HCT116 (cell line): ENCODE measurements at regions not wholly inside any gene's neighbourhood (a gene's known extent, or its start where the extent isn't known, plus 50 kb on each side); places are given as distances from the start of the nearest gene placed in this dataset.

Experiments
- ATAC-seq: fragments of 200-7000 bp; cut with Tn5 transposase; 2 replicates; pipeline ENCODE4 v1.9.1; 2020; ENCODE audit warnings: mild to moderate bottlenecking, moderate library complexity
- BruUV-seq: library from RNA; stranded (reverse); fragments of 400-500 nt; replicated peaks from 2 replicates; lab custom pipeline; 2021; lab: Mats Ljungman, UMichigan
- CTCF ChIA-PET: fragments of 300-600 bp; sonication (Branson Sonifier 250); formaldehyde crosslinking; loops from one replicate; lab custom pipeline; 2021; ENCODE audit warnings: antibody characterized with exemption; lab: Charles Lee
- POLR2A ChIA-PET: fragments of 300-600, 350-600 bp; sonication (Branson Sonifier 250); formaldehyde crosslinking; loops from one replicate; lab custom pipeline; 2021; ENCODE audit warnings: antibody characterized with exemption; lab: Charles Lee
- RAD21 ChIA-PET, 2 experiments: fragments of 300-600 bp; sonication (Branson Sonifier 250); formaldehyde crosslinking; loops; one replicate each; lab custom pipeline; 2023; ENCODE audit warnings: low total read pairs in 2 of 2; ENCODE audit not compliant: uncharacterized antibody in 2 of 2, unreplicated experiment in 2 of 2, low non-redundant PET in 1 of 2; lab: Charles Lee
- DNase-seq: peaks from one replicate; pipeline ENCODE4 v3.0.0-alpha.2; 2010; ENCODE audit warnings: low read depth, low spot score
- H2AFZ ChIP-seq: fragments of 200-600 bp; shearing (Covaris generic), sonication (generic); 2 replicates; pipeline ENCODE4 v1.6.1; 2017; ENCODE audit warnings: low read depth, mixed run types, mixed read lengths, antibody characterized with exemption, low read length; ENCODE audit not compliant: poor library complexity, severe bottlenecking
- H3K27ac ChIP-seq: 2 replicates; pipeline ENCODE4 v1.5.1; 2012; ENCODE audit warnings: low read depth, low read length
- H3K27me3 ChIP-seq: fragments of 200-600 bp; sonication (generic); 2 replicates; pipeline ENCODE4 v1.6.1; 2016; ENCODE audit warnings: mixed run types, low read length, mixed read lengths; ENCODE audit not compliant: insufficient read depth
- H3K36me3 ChIP-seq, 2 experiments: fragments of 200-500 bp in 1 of 2; fragments of 200-600 bp in 1 of 2; sonication (Bioruptor generic) in 1 of 2; sonication (generic) in 1 of 2; 2 replicates each; pipeline versions ENCODE4 v1.5.1 to v1.6.1; 2014 to 2016; ENCODE audit warnings: low read length in 2 of 2, inconsistent platforms in 1 of 2, mixed read lengths in 1 of 2, mixed run types in 1 of 2; ENCODE audit not compliant: insufficient read depth in 2 of 2, control insufficient read depth in 1 of 2
- H3K4me1 ChIP-seq, 2 experiments: fragments of 200-600 bp in 1 of 2; sonication (generic) in 1 of 2; 2 replicates each; pipeline versions ENCODE4 v1.5.1 to v1.6.1; 2012 to 2017; ENCODE audit warnings: low read length in 2 of 2, inconsistent platforms in 1 of 2, mild to moderate bottlenecking in 1 of 2, mixed read lengths in 1 of 2, mixed run types in 1 of 2, moderate library complexity in 1 of 2; ENCODE audit not compliant: insufficient read depth in 2 of 2, control insufficient read depth in 1 of 2
- H3K4me2 ChIP-seq: fragments of 200-600 bp; sonication (generic); 2 replicates; pipeline ENCODE4 v1.6.1; 2017; ENCODE audit warnings: mixed run types, low read length, mixed read lengths
- H3K4me3 ChIP-seq, 2 experiments: fragments of 200-600 bp in 1 of 2; sonication (generic) in 1 of 2; replicated peaks in 1 of 2; 2 replicates each; pipeline ENCODE4 v1.5.1; 2011 to 2016; ENCODE audit warnings: low read length in 2 of 2, control low read depth in 1 of 2, low read depth in 1 of 2, mild to moderate bottlenecking in 1 of 2, mixed read lengths in 1 of 2, mixed run types in 1 of 2
- H3K79me2 ChIP-seq: fragments of 200-600 bp; sonication (generic); 2 replicates; pipeline ENCODE4 v1.6.1; 2017; ENCODE audit warnings: mild to moderate bottlenecking, mixed run types, low read length, moderate library complexity, mixed read lengths; ENCODE audit not compliant: insufficient read depth
- H3K9ac ChIP-seq: fragments of 200-600 bp; sonication (generic); 2 replicates; pipeline ENCODE4 v1.6.1; 2016; ENCODE audit warnings: low read length, mixed read lengths
- H3K9me2 ChIP-seq: fragments of 200-600 bp; sonication (generic), shearing (Covaris generic); 2 replicates; pipeline ENCODE4 v1.6.1; 2017; ENCODE audit warnings: mixed run types, mild to moderate bottlenecking, moderate library complexity; ENCODE audit not compliant: insufficient read depth
- H3K9me3 ChIP-seq, 2 experiments: fragments of 200-500 bp in 1 of 2; fragments of 200-600 bp in 1 of 2; sonication (Bioruptor generic) in 1 of 2; sonication (generic) in 1 of 2; 2 replicates each; pipeline ENCODE4 v1.6.1; 2014 to 2017; ENCODE audit warnings: low read length in 2 of 2, mixed read lengths in 2 of 2, inconsistent platforms in 1 of 2, low read depth in 1 of 2, mild to moderate bottlenecking in 1 of 2, mixed run types in 1 of 2, moderate library complexity in 1 of 2; ENCODE audit not compliant: control insufficient read depth in 1 of 2, insufficient read depth in 1 of 2
- H4K20me1 ChIP-seq: fragments of 200-600 bp; sonication (generic), shearing (Covaris generic); 2 replicates; pipeline ENCODE4 v1.6.1; 2017; ENCODE audit warnings: mixed run types, mild to moderate bottlenecking, moderate library complexity; ENCODE audit not compliant: insufficient read depth
- ATF3 ChIP-seq: IDR thresholded peaks from 2 replicates; pipeline ENCODE4 v1.6.1; 2012
- CBX3 ChIP-seq: IDR thresholded peaks from 2 replicates; pipeline ENCODE4 v1.6.1; 2012; ENCODE audit warnings: low read depth
- CEBPB ChIP-seq: IDR thresholded peaks from 2 replicates; pipeline ENCODE4 v1.6.1; 2012; ENCODE audit warnings: low read depth
- CTCF ChIP-seq, 3 experiments: fragments of 200-600 bp in 1 of 3; sonication (generic) in 1 of 3; IDR thresholded peaks in 2 of 3; conservative IDR thresholded peaks in 1 of 3; 2 replicates each; pipeline ENCODE4 v1.5.1; 2012 to 2017; ENCODE audit warnings: low read depth in 2 of 3, low read length in 2 of 3, antibody characterized with exemption in 1 of 3, borderline replicate concordance in 1 of 3, control low read depth in 1 of 3, mild to moderate bottlenecking in 1 of 3, mixed read lengths in 1 of 3, mixed run types in 1 of 3, moderate library complexity in 1 of 3; ENCODE audit not compliant: insufficient read depth in 1 of 3
- EGR1 ChIP-seq: IDR thresholded peaks from 2 replicates; pipeline ENCODE4 v1.6.1; 2012; ENCODE audit warnings: low read depth
- ELF1 ChIP-seq: IDR thresholded peaks from 2 replicates; pipeline ENCODE4 v1.6.1; 2012; ENCODE audit warnings: low read depth, borderline replicate concordance
- EZH2 ChIP-seq: fragments of 200-600 bp; sonication (generic); IDR thresholded peaks from 2 replicates; pipeline ENCODE4 v1.6.1; 2017; ENCODE audit warnings: antibody characterized with exemption, mixed run types
- EZH2phosphoT487 ChIP-seq: fragments of 200-600 bp; IDR thresholded peaks from 2 replicates; pipeline ENCODE4 v1.6.1; 2018; ENCODE audit warnings: antibody characterized with exemption, borderline replicate concordance
- FOSL1 ChIP-seq: IDR thresholded peaks from 2 replicates; pipeline ENCODE4 v1.6.1; 2012; ENCODE audit warnings: low read depth
- JUND ChIP-seq: IDR thresholded peaks from 2 replicates; pipeline ENCODE4 v1.6.1; 2012
- POLR2A ChIP-seq: IDR thresholded peaks from 2 replicates; pipeline ENCODE4 v1.7.0; 2011; ENCODE audit warnings: borderline replicate concordance; ENCODE audit not compliant: insufficient read depth, insufficient read length; ENCODE audit errors: extremely low read depth
- POLR2AphosphoS5 ChIP-seq: IDR thresholded peaks from 2 replicates; pipeline ENCODE4 v1.6.1; 2011; ENCODE audit warnings: mild to moderate bottlenecking, low read depth, low read length, moderate library complexity
- SIN3A ChIP-seq: IDR thresholded peaks from 2 replicates; pipeline ENCODE4 v1.6.1; 2012; ENCODE audit warnings: low read depth
- SP1 ChIP-seq: IDR thresholded peaks from 2 replicates; pipeline ENCODE4 v1.6.1; 2012; ENCODE audit warnings: low read depth
- TCF7L2 ChIP-seq: IDR thresholded peaks from 2 replicates; pipeline ENCODE4 v1.7.0; 2011; ENCODE audit warnings: borderline replicate concordance, inconsistent platforms; ENCODE audit not compliant: insufficient read depth, insufficient read length; ENCODE audit errors: extremely low read depth
- YY1 ChIP-seq: IDR thresholded peaks from 2 replicates; pipeline ENCODE4 v1.6.1; 2011; ENCODE audit warnings: low read length, low read depth, moderate library complexity, mild to moderate bottlenecking; ENCODE audit not compliant: insufficient replicate concordance; ENCODE audit errors: extremely low read depth
- ZNF274 ChIP-seq: fragments of 200-500 bp; sonication (Bioruptor generic); IDR thresholded peaks from 2 replicates; pipeline ENCODE4 v1.6.1; 2014; ENCODE audit warnings: mild to moderate bottlenecking, low read depth, low read length, inconsistent platforms
- intact Hi-C: fragments of 100-400 bp; cut with micrococcal nuclease; formaldehyde crosslinking; loops from 2 replicates; pipeline ENCODE4 v1.10.0; 2022
- TF ChIP-seq, protein P1 (sequence below): IDR thresholded peaks from 2 replicates; pipeline ENCODE4 v1.6.1; 2012; ENCODE audit warnings: low read depth
- TF ChIP-seq, protein P2 (sequence below): IDR thresholded peaks from 2 replicates; pipeline ENCODE4 v1.6.1; 2012

GRCh38 chr7:109049366-109049765, 479.7 kb downstream of the DNAJB9 start:
- ATAC-seq (no peak), DNase-seq (no peak)
- H3K27ac ChIP-seq, result no peak overlapping the region
- H3K9me2 ChIP-seq, result no peaks in the 10 kb centered on the region
- no peak overlapping the region for H3K4me3 ChIP-seq
- H3K36me3 ChIP-seq, result no peaks in the 10 kb centered on the region
- H3K9me3 ChIP-seq, result no peaks in the 10 kb centered on the region
- H4K20me1 ChIP-seq, result no peaks in the 10 kb centered on the region
- H3K4me1 ChIP-seq, result no peaks in the 10 kb centered on the region
- H3K27me3 ChIP-seq, result no peaks in the 10 kb centered on the region
- POLR2A ChIA-PET, result no interaction called here
- intact Hi-C loops, result no loop called here
- H3K79me2 ChIP-seq, result no peaks in the 10 kb centered on the region
- RAD21 ChIA-PET, result no interaction called here
- no TSS peak for BruUV-seq
- no peak overlapping the region for H3K9ac ChIP-seq
- no peak overlapping the region for H2AFZ ChIP-seq
- no peak overlapping the region for H3K4me2 ChIP-seq
- TF ChIP-seq, protein P1, sequence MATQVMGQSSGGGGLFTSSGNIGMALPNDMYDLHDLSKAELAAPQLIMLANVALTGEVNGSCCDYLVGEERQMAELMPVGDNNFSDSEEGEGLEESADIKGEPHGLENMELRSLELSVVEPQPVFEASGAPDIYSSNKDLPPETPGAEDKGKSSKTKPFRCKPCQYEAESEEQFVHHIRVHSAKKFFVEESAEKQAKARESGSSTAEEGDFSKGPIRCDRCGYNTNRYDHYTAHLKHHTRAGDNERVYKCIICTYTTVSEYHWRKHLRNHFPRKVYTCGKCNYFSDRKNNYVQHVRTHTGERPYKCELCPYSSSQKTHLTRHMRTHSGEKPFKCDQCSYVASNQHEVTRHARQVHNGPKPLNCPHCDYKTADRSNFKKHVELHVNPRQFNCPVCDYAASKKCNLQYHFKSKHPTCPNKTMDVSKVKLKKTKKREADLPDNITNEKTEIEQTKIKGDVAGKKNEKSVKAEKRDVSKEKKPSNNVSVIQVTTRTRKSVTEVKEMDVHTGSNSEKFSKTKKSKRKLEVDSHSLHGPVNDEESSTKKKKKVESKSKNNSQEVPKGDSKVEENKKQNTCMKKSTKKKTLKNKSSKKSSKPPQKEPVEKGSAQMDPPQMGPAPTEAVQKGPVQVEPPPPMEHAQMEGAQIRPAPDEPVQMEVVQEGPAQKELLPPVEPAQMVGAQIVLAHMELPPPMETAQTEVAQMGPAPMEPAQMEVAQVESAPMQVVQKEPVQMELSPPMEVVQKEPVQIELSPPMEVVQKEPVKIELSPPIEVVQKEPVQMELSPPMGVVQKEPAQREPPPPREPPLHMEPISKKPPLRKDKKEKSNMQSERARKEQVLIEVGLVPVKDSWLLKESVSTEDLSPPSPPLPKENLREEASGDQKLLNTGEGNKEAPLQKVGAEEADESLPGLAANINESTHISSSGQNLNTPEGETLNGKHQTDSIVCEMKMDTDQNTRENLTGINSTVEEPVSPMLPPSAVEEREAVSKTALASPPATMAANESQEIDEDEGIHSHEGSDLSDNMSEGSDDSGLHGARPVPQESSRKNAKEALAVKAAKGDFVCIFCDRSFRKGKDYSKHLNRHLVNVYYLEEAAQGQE, result no peak
- TF ChIP-seq ATF3, result no peak
- TF ChIP-seq SP1, result no peak
- no peak for TF ChIP-seq ZNF274
- no peak for TF ChIP-seq CEBPB
- TF ChIP-seq SIN3A, result no peak
- TF ChIP-seq FOSL1, result no peak
- TF ChIP-seq JUND, result no peak
- no peak for TF ChIP-seq CTCF (IDR thresholded peaks at IDR 0.05 in 2 of 3, conservative IDR thresholded peaks at IDR 0.05 in 1 of 3; ENCODE audit: borderline replicate concordance in 1 of 3, insufficient read depth in 1 of 3, low read depth in 2 of 3, low read length in 2 of 3)
- no peak for TF ChIP-seq EZH2
- no peak for TF ChIP-seq EZH2phosphoT487
- TF ChIP-seq POLR2A, result no peak
- TF ChIP-seq, protein P2, sequence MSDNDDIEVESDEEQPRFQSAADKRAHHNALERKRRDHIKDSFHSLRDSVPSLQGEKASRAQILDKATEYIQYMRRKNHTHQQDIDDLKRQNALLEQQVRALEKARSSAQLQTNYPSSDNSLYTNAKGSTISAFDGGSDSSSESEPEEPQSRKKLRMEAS, result no peak
- no peak for TF ChIP-seq EGR1
- no peak for TF ChIP-seq ELF1
- no peak for TF ChIP-seq YY1
- TF ChIP-seq CBX3, result no peak
- TF ChIP-seq TCF7L2, result no peak
- TF ChIP-seq POLR2AphosphoS5, result no peak
- TF ChIP-seq, all 23 proteins: peak for 0
- CTCF ChIA-PET, result no interaction called here
